HL-60 (cell line): ENCODE measurements at regions not wholly inside any gene's neighbourhood (a gene's known extent, or its start where the extent isn't known, plus 50 kb on each side); places are given as distances from the start of the nearest gene placed in this dataset.

Experiments
- CTCF ChIP-seq: IDR thresholded peaks from one replicate; pipeline ENCODE4 v1.5.1; 2011; ENCODE audit warnings: low read length, control low read depth, inconsistent platforms; ENCODE audit not compliant: insufficient read depth
- REST ChIP-seq: IDR thresholded peaks from 2 replicates; pipeline ENCODE4 v1.6.1; 2012; ENCODE audit warnings: low read depth; ENCODE audit not compliant: insufficient replicate concordance

- TF ChIP-seq REST (no peak), CTCF (no peak)
These were observed 65.3 kb upstream of the ZNF280D start for GRCh38 chr15:56798639-56799038.
